NK-92 (cell line): ENCODE measurements at regions not wholly inside any gene's neighbourhood (a gene's known extent, or its start where the extent isn't known, plus 50 kb on each side); places are given as distances from the start of the nearest gene placed in this dataset.
"Not testable (repeated sequence)": the region's sequence is repeated elsewhere in the genome, so short reads cannot be mapped to it uniquely, and the experiment has no call there.

ENCODE experiments used
- DNase-seq: peaks from one replicate; lab custom pipeline; 2025; ENCODE audit not compliant: unreplicated experiment; lab: John Stamatoyannopoulos, UW

DNA sequence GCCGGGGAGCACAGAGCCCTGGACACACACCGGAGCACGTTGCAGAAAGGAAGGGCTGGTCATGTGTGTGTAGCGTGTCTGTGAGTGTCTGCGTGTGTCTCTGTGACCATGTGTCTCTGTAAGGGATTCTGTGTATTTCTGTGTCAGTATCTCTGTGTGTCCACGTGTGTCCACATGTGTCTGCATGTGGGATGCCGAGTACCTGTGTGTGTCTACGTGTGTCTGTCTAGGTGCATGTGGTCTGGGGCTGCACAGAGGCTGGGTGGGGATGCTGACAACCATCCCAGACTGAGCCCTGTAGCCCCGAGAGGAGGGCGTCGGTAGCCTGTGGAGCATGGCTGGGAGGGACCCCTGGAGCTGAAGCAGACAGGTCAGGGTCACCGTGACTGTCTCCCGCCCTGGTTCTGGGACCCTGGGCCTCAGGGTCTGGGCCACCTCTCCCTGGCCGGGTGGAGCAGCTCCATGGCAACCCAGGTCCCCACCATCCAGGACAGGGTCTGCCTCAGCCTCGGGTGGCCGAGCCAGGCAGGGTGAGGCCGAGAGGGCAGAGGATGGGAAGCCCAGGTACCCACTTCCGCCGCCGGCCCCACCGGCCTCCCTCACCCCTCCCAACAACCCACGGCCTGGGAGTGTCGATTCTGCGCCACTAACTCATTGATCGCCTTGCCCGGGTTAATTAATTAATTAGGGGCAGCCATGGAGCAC lies 122.7 kb downstream of the FAM53A start:
- no peak for DNase-seq

DNA sequence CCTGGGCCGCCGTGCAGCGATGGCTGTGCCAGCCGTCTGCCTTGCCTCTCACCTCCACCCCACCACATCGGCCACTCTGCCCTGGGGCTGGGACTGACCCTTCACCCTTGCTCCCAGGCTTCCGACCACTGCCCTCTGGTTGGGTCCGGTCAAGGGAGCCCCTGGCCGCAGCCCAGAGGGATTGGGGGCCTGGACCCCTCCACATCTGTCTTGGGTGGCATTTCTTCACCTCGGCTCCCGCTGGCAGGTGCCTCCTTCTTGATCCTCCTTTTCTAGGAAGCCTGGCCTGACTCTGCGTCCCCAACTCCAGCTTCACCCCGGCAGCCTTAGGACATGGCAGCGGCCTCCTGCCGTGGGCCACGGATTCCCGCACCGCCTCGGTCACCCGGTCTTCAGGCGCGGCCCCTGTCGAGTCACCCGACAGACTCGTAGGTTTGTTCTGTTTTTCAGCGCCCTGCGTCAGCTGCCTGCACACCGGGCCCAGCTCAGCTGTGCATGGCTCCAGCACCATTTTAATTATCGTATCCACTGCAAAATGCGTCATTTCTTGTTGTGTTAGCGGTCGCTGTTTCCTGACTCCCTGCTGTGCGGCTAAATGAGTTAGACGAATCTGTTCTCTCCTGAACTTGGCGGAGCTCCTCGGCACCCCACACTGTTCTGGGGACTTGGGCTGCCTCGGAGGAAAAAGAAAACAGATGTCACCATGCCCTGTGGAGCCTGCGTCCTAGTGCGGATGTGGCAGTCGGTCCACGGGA lies 124.0 kb downstream of the FAM53A start:
- DNase-seq, result no peak

DNA sequence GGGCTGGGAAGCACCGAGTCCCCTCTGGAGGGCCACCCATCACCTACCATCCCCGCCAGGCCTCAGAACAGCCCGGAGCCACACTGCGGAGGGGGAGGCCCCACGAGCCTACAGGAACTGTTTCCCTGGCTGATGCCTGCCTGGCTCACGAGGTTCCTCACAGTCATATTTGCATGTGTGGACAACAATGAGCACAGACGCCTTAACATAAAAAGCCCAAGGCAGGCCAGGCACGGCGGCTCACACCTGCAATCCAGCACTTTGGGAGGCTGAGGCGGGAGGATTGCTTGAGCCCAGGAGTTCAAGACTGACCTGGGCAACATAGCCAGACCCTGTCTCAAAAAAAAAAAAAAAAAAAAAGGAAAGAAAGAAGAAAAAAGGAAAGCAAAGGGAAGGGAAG lies 125.9 kb downstream of the FAM53A start:
- no peak for DNase-seq

DNA sequence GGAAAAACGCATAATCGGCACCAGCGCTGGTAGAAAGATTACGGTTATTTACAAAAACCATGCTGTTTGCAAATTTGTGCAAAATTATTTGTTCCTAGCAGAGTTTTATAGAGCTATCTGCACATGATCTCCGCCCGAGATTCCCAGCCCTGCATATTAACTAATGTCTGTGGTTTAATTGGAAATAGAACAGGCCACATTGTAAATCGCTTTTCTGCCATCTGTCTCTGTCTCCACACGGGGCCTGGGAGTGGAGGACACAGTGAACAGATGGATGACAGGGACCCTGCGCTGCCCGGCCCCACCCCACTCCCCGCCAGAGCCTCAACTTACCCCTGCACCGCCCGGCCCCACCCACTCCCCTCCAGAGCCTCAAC lies 126.9 kb downstream of the FAM53A start:
- no peak for DNase-seq

DNA sequence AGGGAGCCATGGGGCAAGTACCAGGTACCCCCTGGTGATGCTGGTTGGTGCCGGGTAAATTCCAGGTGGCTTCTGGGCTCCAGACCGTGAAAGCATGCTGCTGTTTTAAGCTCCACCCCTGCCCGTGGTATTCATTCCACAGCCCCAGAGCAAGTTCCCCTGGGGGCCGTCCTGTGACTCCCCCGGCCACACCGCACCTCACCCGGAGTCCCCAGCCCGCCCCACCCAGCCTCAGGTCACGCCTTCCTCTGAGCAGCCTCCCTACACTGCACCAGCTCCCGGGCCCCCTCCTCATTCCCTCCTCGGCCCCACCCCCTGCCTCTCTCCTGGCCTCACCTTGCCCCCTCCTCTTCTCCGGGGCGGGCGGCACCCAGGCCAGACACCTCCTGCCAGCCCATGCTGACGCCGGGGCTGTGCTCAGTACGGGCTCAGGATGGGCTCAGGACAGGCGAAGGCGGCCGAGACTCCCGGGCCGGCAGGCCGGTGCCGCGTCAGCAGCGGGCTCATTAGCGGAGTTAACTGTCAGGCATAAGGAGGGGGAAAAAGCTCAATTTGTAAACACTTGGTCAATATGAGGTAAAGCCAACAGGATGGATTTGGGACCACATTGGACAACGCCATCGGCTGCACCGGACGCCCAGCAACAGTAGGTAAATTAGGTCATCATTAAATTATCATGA lies 127.4 kb downstream of the FAM53A start:
- no peak for DNase-seq

DNA sequence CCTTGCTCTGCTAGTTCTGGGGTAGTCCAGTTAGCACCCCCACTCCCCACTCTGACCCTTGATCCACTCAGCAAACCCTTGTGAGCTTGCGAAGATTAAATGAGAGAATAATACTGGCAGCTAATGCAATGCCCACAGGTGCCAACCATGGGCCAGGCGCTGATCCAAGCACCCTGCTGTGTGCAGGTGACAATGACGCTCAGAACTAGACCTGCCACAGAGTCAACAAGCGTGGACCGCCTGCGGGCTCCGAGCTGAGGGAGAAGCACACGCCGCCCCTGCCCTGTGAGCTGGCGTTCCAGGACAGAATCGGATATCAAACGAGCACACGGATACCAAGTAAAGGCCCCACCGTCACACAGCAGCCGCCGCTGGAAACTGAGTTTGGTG lies 129.2 kb downstream of the FAM53A start:
- no peak for DNase-seq

DNA sequence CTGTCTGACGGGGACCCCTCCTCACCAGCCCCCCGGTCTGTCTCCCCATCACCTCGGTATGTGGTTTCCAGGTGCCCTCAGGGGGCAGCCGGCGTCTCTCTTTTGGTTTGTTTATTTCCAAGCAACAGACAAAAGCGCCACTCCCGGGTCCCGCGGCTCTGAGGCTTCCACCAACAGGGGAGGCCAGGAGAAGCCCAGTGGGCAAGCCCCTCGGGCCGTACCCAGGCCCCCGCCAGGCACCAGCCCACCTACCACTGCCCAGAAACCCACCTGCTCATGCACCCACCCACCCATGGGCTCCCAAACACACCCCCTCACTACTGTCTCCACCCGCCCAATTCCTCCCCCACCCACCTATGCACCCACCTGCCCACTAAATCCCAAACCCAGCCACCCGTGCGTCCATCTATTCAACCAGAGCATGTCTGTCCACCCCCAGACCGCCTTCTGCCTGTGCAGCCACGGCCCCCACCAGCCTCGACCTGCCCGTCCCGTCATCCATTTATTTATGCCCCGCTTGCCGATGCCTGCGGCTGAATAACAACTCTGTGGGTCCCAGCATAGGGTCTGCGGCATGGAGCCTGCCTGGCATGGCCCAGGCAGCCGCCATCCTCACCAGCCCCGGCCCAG lies 129.8 kb downstream of the FAM53A start:
- no peak for DNase-seq

DNA sequence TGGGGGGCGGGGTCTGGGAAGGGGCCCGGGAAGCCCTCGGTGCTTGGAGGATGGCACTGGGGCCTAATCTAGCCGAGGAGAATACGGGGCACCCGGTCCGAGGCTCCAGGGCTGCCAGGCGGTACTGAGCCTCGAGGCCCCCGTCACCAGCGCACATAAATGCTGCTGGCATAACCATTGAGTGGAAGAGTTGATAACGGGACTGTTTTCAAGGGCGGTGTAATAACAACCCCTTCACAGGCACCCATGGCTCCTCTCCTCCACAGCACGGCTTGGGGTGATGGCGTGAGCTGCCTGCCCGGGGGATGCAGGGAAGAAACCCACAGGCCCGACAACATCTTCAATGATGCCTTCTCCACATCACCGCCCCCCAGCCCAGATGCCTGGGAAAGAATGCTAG lies 130.7 kb downstream of the FAM53A start:
- no peak for DNase-seq

DNA sequence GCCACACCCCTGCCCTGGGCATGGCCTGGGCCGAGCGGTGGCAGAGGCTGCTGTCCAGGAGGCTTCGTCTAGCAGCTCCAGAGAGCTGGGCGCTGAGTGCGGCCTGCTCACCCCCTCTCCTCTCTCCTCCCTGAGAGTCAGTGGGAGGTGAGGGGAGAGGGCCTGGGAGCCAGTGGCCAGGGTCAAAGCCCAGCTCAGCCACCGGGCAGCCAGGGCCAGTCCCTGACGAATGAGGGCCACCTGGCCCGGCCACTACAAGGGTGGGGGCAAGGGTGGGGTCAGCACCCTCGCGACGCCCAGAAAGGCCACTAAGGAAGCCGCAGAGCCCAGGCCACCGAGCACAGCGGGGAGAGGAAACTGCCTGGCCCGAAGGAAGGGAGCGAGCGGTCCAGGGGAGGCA lies 131.7 kb downstream of the FAM53A start:
- DNase-seq, result no peak

DNA sequence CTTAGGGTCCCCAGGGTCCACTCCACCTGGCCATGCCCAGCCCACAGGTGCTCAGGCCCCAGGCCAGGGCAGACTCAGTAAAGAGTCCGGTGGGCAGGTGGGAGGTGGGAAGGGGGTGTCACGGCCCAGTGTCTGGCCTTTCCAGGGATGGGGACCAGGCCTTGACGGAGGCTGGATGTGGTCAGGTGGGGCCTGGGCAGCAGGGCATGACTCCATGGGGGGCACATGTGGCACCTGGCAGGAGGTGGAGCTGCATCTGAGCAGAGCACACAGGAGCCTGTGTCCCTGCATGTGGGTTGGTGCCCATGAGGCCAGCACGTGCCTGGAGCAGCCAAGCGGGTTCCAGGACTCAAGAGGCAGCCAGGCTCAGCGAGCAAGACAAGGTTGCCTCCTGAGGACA lies 132.9 kb downstream of the FAM53A start:
- DNase-seq, result no peak

DNA sequence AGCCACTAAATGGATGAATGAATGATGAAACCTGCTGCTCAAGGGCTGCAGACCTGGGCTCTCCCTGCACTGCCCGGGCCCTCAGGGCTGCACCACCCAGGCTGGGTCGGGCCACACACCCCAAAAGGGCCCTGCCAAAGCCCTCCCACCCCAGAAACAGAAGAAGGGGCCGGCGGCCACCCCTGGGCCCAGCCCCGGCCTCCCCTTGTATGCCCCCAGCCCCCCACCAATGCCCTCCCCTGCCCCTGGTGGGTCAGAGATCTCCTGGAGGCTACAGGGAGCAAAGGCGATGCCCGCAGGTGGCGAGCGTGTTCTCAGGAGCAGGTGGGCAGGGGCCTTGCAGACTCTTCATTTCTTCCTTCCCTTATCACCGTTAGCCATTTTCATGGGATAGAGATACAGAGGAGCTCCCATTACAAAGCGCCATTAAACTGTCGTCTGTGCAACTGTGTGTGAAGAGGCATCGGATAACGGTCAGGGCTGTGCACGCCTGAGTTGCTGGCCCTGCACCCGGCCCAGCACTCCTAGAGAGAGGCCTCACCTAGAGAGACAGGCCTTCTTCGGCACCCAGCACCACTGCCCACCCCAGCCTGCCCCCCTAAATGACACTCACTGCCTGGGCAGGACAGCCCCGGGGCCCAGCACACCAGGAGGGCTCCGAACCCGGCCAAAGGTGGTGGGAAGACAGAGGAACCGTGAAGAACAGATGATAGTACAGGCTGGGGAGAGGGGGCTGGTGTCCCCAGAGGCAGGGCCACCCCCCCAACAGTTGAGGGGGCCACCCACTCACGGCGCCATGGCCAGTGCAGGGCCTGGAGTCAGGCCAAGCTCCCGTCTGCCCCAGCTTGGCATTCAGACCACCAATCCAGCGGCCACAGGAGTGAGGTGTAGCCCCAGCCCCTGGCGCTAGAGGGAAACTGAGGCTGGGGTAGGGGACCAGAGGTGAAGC lies 133.7 kb downstream of the FAM53A start:
- no peak for DNase-seq

DNA sequence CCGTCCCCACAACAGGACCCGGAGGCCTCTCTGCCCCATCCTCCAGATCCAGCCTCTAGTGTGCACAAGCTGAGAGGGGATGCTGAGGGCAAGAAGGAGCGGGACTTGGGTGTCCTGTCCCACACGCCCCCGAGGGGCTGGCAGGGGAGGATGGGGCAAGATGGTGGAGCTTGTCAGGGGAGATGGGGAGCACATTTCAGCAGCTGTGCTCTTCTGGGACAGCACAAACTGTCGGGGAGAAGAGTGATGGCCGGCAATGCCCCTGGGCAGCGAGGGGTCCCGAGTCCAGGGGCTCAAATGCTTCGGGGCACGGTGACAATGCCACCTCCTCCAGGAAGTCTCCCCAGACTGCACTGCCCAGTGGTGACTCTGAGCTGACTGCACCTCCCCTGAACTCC lies 134.5 kb downstream of the FAM53A start:
- no peak for DNase-seq

DNA sequence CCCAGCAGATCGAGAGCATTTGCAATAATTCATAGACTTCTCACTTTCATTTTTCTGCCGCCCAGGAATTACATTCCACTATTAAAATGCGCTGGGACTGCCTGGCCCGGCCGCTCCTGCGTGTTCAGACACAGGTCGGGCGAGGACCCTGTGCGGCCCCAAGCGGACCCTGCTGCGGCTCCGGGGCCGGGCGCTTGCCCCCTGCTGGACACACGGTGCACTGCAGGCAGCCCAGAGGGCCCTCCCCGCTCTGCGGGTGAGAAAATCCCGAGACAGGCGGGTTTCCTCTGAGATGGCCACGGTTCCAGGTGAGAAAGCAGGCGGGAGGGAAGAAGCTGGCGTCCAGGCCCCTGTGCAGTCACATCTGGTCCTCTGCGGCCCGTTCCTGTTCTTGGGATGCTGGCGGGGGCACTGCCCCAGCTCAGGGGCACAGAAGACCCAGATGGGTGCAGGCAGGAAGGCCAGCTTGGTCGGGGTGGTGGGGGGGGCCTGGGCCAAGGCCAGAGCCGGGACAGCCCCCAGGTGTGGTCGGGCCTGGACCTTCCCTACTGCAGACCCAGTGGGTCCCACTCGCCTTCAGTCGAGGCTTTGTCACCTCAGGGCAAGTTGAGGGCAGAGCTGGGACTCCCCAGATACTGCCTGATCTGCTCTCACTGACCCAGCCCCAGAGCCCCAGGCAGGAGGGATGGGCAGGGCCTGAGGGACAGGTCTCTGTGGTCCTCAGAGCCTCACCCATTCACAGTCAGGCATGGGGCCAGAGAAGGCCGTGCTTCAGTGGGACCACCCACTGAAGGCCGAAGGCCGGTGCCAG lies 135.1 kb downstream of the FAM53A start:
- not testable (repeated sequence) for DNase-seq

DNA sequence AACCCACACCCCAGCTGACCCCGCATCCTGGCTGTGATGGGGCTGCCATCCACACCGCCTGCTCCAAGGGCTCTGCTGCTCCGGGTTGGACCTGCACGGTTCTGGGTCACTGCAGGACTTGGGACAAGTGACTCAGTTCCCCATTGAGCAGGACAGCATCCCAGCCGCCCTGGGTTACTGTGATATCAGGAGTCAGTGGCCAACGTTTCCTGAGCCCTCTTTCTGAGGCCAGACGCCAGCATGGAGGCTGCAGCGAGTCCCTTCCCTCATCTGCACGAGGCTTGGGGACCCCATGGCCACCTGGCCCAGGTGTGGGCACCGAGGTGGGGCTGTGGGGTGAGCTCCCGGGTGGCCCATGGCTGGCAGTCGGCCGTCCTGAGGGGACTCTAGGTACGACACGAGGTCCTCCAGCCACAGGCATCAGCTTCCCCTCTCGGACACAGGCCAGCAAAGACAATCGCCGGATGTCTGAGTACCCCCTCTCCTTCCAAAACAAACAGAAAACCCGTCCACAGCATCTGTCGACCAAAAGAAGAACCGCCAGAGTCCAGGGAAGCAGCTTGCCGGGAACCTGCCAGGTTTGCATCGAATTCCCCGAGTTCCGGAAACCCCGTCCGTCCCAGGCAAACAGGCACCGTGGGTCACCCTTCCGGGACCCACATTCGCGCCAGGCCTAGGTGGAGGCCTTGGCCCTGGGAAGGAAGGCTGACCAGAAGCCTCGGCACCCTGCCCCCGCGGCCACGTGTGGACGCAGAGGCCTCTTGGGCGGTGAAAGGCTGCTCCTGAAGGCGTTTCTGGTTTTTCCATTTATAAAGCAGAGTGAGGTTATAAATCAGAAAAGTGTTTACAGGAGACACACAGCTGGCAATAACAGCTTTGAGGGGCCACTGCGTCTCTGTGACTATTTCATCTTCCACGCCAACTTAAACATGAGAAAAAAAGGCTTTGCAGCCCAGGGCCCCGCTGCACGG lies 136.0 kb downstream of the FAM53A start:
- DNase-seq, result no peak

DNA sequence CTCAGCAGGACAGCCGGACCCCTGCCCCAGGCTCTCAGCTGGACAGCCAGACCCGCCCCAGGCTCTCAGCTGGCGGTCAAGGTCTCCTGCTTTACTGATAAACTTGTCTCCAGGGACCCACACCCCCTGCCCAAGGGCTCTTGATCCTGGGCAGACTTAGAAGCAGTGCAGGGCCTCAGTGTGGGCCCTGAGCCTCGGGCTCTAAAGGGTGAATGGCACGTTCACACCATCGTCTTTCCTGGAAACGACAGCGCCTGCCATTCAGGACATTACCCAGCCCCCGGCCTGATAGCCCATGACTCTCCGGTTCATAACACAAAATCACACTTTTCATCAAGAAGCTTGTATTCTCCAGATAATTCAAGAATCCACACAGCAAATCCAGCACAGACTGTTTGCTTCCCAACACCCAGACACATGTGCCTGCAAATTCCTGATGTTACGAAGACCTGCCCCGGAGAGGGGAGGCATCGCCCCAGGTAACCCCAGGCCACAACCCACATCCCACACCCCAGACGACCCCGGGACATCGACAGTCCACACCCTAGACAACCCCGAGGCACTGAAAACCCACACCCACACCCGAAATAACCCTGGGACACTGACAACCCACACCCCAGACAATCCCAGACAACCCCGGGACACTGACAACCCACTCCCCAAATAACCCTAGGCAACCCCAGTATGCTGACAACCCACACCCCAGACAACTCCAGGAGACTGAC lies 136.8 kb downstream of the FAM53A start:
- DNase-seq, result no peak

DNA sequence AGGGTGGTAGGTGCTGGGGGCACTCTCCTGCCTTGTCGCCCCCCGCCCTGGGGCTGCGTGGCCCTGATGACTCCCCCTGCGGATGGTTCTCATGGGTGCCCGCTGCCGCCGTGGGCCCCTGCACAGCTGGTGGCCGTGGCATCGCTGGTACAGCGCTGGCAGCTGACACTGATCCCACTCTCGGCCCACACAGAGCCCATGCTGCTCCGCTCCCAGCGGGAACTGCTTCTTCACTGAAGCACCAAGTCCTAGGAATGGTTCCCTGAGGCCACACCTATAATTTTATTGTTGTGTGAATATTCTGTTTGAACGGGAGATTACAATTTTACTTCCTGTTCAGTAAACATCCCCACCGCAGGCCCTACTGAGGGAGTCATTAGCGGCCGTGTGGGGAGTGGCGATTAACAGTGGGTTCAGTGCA lies 138.6 kb upstream of the NKX1-1 start:
- no peak for DNase-seq

DNA sequence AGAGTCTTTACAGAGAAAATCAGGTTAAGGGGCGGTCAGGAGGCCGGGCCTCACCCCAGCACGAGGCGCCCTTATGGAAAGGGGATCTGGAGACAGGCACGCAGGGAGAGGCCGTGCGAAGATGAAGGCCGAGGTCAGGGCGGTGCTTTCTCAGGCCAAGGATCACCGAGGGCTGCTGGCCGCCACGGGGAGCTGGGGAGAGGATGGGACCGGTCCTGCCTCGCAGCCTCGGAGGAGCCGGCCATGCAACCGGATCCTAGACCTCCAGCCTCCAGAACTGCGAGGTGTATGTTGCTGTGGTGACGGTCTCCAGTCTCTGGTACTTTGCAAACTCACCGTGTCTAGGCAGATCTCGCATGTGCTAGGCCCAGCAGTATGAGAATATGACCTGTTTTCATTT lies 138.2 kb upstream of the NKX1-1 start:
- DNase-seq, result not testable (repeated sequence)

DNA sequence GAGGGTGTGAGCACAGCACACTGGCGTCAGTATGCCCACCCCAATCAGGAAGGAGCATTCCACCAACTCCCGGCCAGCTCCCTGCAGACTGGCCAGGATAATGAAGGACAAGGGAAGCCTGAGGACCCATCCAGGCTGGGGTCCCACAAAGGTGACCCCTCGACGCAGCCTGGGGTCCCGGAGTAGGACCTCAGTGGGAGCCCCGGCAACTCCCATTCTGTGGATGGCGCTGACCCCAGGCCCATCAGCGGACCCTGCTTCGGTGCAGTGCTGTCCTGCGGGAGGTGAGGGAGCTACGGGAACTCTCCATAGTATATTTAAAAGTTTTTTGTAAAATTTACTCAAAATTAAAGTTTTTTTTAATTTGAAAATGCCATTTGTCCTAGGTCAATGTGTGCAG lies 137.7 kb upstream of the NKX1-1 start:
- DNase-seq, result no peak
